ENCODE measurements at regions not wholly inside any gene's neighbourhood (a gene's known extent, or its start where the extent isn't known, plus 50 kb on each side); places are given as distances from the start of the nearest gene placed in this dataset.

DNA sequence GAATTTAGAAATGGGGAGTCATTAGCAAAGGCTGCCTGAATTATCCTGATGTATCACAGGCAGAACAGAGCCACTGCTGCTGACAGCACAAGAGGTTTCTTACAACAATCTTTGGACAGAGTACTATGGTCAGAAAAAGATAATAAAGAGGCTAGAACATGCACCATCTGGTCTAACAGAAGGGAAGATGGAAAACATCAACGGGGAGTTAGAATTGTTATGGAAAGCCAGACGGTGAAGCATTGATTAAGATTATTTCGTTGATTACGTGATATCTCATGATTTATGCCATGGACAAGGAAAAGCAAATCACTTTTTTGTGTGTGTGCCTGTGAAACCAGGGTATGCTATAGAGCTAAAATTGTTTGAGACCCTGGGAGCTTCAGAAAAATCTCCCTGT, 409.4 kb upstream of the ETAA1 start:
- Histone ChIP-seq H3K9me3 (no peaks in the 10 kb centered on the region), H3K4me3 (no peak overlapping the region), H3K4me1 (no peaks in the 10 kb centered on the region), H3K27ac (no peak overlapping the region), H3K27me3 (no peaks in the 10 kb centered on the region), H3K36me3 (no peaks in the 10 kb centered on the region)
- TF ChIP-seq, protein P1, sequence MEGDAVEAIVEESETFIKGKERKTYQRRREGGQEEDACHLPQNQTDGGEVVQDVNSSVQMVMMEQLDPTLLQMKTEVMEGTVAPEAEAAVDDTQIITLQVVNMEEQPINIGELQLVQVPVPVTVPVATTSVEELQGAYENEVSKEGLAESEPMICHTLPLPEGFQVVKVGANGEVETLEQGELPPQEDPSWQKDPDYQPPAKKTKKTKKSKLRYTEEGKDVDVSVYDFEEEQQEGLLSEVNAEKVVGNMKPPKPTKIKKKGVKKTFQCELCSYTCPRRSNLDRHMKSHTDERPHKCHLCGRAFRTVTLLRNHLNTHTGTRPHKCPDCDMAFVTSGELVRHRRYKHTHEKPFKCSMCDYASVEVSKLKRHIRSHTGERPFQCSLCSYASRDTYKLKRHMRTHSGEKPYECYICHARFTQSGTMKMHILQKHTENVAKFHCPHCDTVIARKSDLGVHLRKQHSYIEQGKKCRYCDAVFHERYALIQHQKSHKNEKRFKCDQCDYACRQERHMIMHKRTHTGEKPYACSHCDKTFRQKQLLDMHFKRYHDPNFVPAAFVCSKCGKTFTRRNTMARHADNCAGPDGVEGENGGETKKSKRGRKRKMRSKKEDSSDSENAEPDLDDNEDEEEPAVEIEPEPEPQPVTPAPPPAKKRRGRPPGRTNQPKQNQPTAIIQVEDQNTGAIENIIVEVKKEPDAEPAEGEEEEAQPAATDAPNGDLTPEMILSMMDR (IDR thresholded peaks at IDR 0.05), result no peak
- no peak for TF ChIP-seq POLR2A (IDR thresholded peaks at IDR 0.05)
- DNase-seq, result no peak

DNA sequence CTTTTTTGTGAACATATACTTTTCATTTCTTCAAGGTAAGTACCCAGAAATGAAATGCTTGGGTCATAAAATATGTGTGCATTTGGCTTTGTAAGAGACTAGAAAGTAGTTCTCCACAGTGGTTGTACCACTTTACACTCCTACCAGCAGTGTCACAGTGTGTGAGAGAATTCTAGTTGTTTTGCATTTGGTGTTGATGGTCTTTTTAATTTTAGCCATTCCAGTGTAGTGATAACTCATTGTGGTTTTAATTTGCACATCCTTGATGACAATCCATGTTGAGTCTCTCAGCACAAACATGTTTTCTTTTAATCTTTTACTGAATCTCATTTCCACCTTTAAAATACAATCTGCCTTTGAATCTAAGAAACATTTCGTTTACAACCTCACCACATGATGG, 402.5 kb upstream of the ETAA1 start:
- Histone ChIP-seq H3K27me3 (no peaks in the 10 kb centered on the region), H3K9me3 (no peaks in the 10 kb centered on the region), H3K36me3 (no peaks in the 10 kb centered on the region), H3K4me3 (no peak overlapping the region), H3K4me1 (no peaks in the 10 kb centered on the region), H3K27ac (no peak overlapping the region)
- TF ChIP-seq, protein P1 (IDR thresholded peaks at IDR 0.05), result no peak
- TF ChIP-seq POLR2A (IDR thresholded peaks at IDR 0.05), result no peak
- no peak for DNase-seq

DNA sequence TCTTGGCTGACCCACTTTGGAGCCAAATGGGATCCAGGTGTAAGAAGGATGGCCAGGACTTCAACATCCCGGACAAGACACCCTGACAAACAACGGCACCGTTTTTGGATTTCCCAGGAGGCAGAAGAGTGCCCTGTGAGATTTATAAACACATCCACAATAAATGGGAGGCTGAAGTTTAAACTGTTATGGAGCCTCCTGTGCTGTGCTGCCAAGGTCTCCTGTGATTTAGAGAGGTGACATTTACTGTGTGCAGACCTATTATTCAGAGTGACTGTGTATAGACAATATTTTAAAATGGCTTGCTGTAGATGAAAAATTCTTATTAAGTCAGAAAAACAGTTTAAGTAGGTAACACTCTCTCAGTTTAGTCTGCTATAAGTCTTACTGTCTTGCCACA, 401.5 kb upstream of the ETAA1 start:
- Histone ChIP-seq H3K36me3 (no peaks in the 10 kb centered on the region), H3K4me3 (no peak overlapping the region), H3K9me3 (no peaks in the 10 kb centered on the region), H3K27ac (no peak overlapping the region), H3K4me1 (no peaks in the 10 kb centered on the region), H3K27me3 (no peaks in the 10 kb centered on the region)
- TF ChIP-seq, protein P1 (IDR thresholded peaks at IDR 0.05), result no peak
- TF ChIP-seq POLR2A (IDR thresholded peaks at IDR 0.05), result no peak
- no peak for DNase-seq

DNA sequence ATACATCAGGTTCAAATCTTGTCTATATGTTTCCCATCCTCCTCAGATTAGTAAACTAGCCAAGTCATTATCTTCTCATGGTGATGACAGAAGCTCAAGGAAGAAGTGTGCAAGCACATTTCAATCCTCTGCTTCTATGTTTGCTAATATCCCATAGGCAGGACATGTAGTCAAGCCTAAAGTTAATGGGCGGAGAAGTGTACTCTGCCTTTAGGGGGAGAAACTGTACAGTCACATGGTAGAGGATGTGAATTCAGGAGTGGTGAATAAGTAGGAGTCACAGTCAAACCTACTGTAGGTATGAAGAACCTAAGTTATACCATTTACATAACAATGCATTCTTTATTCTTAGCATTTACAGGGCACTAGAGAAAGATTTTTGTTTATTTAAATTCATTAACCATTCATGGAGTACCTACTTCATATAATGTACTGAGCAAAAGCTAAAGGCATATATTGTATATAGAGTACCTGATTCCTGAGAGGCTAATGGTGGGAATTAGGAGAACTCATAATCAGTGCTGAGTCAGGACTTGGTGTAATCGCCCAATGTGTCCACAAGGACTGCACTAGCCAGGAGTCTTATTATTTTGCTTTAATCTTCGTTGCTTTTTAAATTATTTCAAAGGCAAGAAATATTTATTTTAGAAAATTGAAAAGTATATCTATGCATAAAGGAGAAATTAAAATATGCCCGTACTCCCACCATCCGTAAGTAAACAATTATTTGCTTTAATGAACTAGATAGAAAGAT, 394.3 kb upstream of the ETAA1 start:
- no peaks in the 10 kb centered on the region for H3K36me3 ChIP-seq
- H3K4me1 ChIP-seq, result no peaks in the 10 kb centered on the region
- TF ChIP-seq, protein P1 (IDR thresholded peaks at IDR 0.05), result peak in 1 of 6 experiments; percentile 17
- TF ChIP-seq POLR2A (IDR thresholded peaks at IDR 0.05), result no peak
- H3K9me3 ChIP-seq, result no peaks in the 10 kb centered on the region
- no peak overlapping the region for H3K4me3 ChIP-seq
- H3K27ac ChIP-seq, result no peak overlapping the region
- DNase-seq, result no peak
- H3K27me3 ChIP-seq, result no peaks in the 10 kb centered on the region

DNA sequence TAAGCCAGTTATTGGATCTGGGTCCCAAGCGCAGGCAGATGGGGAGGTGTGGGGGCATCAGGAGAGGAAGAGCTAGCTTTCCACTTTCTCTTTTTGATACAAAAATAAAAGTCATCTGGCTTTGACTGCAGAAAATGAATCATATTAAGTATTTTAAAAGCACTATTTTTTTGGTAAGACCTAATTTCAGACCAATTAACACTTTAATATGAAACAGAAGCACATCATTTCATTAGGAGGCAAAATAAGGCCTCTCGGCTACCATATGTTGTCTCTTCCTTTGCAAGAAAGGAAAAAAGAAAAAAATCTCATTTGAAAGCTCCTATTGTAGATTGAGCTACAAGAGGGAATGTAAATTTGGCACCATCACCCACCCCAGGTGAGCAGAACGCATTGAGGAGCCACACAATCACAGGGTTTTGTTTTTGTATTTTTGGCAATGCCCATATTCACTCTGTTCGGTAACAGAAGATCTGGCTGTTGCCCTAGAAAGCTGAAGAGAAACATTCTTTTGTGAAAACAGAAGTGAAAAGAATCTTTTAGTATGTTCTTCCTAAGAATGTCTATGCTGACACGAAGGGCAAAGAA, 390.7 kb upstream of the ETAA1 start:
- Histone ChIP-seq H3K27ac (no peak overlapping the region), H3K4me1 (no peaks in the 10 kb centered on the region), H3K36me3 (no peaks in the 10 kb centered on the region), H3K27me3 (no peaks in the 10 kb centered on the region), H3K9me3 (no peaks in the 10 kb centered on the region), H3K4me3 (no peak overlapping the region)
- DNase-seq, result no peak
- no peak for TF ChIP-seq POLR2A (IDR thresholded peaks at IDR 0.05)
- TF ChIP-seq, protein P1 (IDR thresholded peaks at IDR 0.05), result no peak

Measured in Peyer's patch (tissue), 4 donors.